ENCODE measurements at regions not wholly inside any gene's neighbourhood (a gene's known extent, or its start where the extent isn't known, plus 50 kb on each side); places are given as distances from the start of the nearest gene placed in this dataset.
"Not testable (repeated sequence)": the region's sequence is repeated elsewhere in the genome, so short reads cannot be mapped to it uniquely, and the experiment has no call there.

DNA sequence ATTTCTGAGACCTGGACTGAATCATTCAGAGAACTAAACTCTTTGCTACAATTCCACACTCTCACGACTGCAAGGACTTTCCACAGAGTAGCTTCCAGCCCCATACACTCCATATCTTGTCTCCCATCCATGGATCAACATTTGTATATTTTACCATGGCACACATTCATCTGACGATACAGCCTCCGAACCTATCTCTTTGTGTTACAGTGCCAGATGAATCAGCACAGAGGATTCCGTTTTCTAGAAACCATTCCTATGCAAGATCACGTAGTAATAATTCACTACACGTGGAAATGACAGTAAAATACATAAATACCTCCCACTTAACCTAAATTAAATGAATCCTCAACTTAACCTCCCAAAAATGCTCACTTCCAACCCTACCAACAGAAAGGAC, 110.0 kb upstream of the PRDX6 start:
- no peak for DNase-seq (ENCODE audit: unreplicated experiment)
- intact Hi-C loops (cut with micrococcal nuclease), result no loop called here
- Mint-ChIP-seq H3K9me3 (ENCODE audit: unreplicated experiment) (no peaks in the 10 kb centered on the region), H3K4me1 (ENCODE audit: insufficient read depth, unreplicated experiment) (no peaks in the 10 kb centered on the region), H3K27ac (ENCODE audit: low read depth, unreplicated experiment) (no peak overlapping the region), H3K4me3 (ENCODE audit: unreplicated experiment) (no peak overlapping the region), H3K36me3 (ENCODE audit: insufficient read depth, unreplicated experiment) (peaks cover 5% of the 10 kb centered on the region), H3K27me3 (ENCODE audit: insufficient read depth, unreplicated experiment) (no peaks in the 10 kb centered on the region)
- POLR2A ChIA-PET, result no interaction called here
- TF ChIP-seq, protein P1, sequence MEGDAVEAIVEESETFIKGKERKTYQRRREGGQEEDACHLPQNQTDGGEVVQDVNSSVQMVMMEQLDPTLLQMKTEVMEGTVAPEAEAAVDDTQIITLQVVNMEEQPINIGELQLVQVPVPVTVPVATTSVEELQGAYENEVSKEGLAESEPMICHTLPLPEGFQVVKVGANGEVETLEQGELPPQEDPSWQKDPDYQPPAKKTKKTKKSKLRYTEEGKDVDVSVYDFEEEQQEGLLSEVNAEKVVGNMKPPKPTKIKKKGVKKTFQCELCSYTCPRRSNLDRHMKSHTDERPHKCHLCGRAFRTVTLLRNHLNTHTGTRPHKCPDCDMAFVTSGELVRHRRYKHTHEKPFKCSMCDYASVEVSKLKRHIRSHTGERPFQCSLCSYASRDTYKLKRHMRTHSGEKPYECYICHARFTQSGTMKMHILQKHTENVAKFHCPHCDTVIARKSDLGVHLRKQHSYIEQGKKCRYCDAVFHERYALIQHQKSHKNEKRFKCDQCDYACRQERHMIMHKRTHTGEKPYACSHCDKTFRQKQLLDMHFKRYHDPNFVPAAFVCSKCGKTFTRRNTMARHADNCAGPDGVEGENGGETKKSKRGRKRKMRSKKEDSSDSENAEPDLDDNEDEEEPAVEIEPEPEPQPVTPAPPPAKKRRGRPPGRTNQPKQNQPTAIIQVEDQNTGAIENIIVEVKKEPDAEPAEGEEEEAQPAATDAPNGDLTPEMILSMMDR (IDR thresholded peaks at IDR 0.05; ENCODE audit: unreplicated experiment), result no peak
- no TSS peak for BruUV-seq (replicated peaks)
- CTCF ChIA-PET, result interaction anchor here (0.6 kb wide), 1 partner anchor 40 kb away, joined by 5 read pairs; no protein-coding TSS in a partner anchor

DNA sequence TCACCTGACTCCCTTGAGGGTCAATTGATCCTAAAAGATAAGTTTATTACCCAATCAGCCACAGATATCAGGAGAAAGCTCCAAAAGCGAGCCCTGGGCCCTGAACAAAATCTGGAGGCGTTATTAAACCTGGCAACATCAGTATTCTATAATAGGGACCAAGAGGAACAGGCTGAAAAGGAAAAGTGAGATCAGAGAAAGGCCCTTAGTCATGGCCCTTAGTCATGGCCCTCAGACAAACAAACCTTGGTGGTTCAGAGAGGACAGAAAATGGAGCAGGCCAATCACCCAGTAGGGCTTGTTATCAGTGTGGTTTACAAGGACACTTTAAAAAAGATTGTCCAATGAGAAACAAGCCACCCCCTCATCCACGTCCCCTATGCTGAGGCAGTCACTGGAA, 106.5 kb upstream of the PRDX6 start:
- H3K27ac Mint-ChIP-seq (ENCODE audit: low read depth, unreplicated experiment); POLR2A ChIA-PET; H3K9me3 Mint-ChIP-seq (ENCODE audit: unreplicated experiment); H3K4me3 Mint-ChIP-seq (ENCODE audit: unreplicated experiment); DNase-seq (ENCODE audit: unreplicated experiment); H3K36me3 Mint-ChIP-seq (ENCODE audit: insufficient read depth, unreplicated experiment); CTCF ChIA-PET; BruUV-seq (replicated peaks); intact Hi-C loops (cut with micrococcal nuclease); H3K27me3 Mint-ChIP-seq (ENCODE audit: insufficient read depth, unreplicated experiment); H3K4me1 Mint-ChIP-seq (ENCODE audit: insufficient read depth, unreplicated experiment): not testable (repeated sequence)

DNA sequence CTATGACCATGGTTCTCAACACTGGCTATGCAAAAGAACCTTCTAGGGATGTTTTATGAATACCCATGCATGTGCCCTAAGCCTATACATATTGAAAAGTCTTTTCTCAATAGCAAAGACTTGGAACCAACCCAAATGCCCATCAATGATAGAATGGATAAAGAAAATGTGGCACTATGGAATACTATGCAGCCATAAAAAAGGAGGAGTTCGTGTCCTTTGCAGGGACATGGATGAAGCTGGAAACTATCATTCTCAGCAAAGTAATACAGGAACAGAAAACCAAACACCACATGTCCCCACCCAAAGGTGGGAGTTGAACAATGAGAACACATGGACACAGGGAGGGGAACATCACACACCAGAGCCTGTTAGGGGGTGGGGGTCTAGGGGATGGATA, 101.1 kb upstream of the PRDX6 start:
- H3K4me1 Mint-ChIP-seq (ENCODE audit: insufficient read depth, unreplicated experiment); intact Hi-C loops (cut with micrococcal nuclease); H3K36me3 Mint-ChIP-seq (ENCODE audit: insufficient read depth, unreplicated experiment); DNase-seq (ENCODE audit: unreplicated experiment); BruUV-seq (replicated peaks); H3K27ac Mint-ChIP-seq (ENCODE audit: low read depth, unreplicated experiment); H3K27me3 Mint-ChIP-seq (ENCODE audit: insufficient read depth, unreplicated experiment); H3K4me3 Mint-ChIP-seq (ENCODE audit: unreplicated experiment): not testable (repeated sequence)
- CTCF ChIA-PET, result interaction anchor here (0.6 to 0.9 kb wide), 3 partner anchors 126 to 634 kb away, joined by 4 read pairs; no protein-coding TSS in a partner anchor
- peaks cover 25% of the 10 kb centered on the region for H3K9me3 Mint-ChIP-seq (ENCODE audit: unreplicated experiment)
- POLR2A ChIA-PET, result interaction anchor here (0.5 to 0.6 kb wide), 2 partner anchors 36 to 95 kb away, joined by 3 read pairs; no protein-coding TSS in a partner anchor

DNA sequence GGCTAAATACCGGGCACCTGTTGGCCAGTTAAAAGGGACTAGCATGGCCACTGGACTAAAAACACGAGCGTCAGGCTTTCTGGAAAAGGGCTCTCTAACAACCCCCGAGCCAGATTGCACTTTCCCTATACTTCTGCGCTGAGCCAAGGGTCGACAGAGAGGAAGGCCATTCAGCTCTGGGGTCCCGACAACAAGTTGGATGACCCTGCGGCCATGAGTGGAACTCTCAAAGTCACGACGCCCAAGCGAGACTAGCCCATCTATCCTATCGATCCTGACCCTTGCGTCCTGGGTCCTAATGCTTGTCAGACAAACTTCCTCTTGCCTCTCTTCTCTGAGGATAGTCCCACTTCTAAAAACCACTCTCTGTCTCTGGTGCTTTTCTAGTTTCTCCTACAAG, 99.9 kb upstream of the PRDX6 start:
- ChIA-PET POLR2A (no interaction called here), CTCF (interaction anchor here (0.6 kb wide), 1 partner anchor 633 kb away, joined by 3 read pairs; no protein-coding TSS in a partner anchor)
- DNase-seq (ENCODE audit: unreplicated experiment), result no peak
- no peaks in the 10 kb centered on the region for H3K4me1 Mint-ChIP-seq (ENCODE audit: insufficient read depth, unreplicated experiment)
- no peaks in the 10 kb centered on the region for H3K27me3 Mint-ChIP-seq (ENCODE audit: insufficient read depth, unreplicated experiment)
- TF ChIP-seq, protein P1 (IDR thresholded peaks at IDR 0.05; ENCODE audit: unreplicated experiment), result no peak
- H3K36me3 Mint-ChIP-seq (ENCODE audit: insufficient read depth, unreplicated experiment), result no peaks in the 10 kb centered on the region
- H3K4me3 Mint-ChIP-seq (ENCODE audit: unreplicated experiment), result no peak overlapping the region
- BruUV-seq (replicated peaks), result no TSS peak
- no peak overlapping the region for H3K27ac Mint-ChIP-seq (ENCODE audit: low read depth, unreplicated experiment)
- peaks cover 25% of the 10 kb centered on the region for H3K9me3 Mint-ChIP-seq (ENCODE audit: unreplicated experiment)
- intact Hi-C loops (cut with micrococcal nuclease), result no loop called here

DNA sequence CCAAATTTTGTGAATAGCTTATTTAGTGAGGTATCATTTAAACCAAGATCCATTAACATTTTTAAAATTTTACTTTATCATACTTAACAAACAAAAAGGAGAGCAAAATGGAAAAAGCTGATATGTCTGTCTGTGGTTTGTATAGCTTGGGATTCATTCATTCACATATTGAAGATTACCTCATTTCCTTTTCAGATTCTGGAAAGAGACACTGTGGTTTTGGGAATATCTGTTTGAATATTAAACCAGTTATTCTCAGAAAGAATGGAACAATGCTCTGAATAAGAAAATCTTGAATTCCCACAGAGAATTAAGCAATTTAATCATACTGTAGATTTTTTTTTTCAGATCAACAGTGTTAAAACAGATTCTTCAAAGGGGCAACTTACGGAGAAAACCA, 93.8 kb upstream of the PRDX6 start:
- H3K27ac Mint-ChIP-seq (ENCODE audit: low read depth, unreplicated experiment), result no peak overlapping the region
- peaks cover 6% of the 10 kb centered on the region for H3K36me3 Mint-ChIP-seq (ENCODE audit: insufficient read depth, unreplicated experiment)
- no peak overlapping the region for H3K4me3 Mint-ChIP-seq (ENCODE audit: unreplicated experiment)
- H3K9me3 Mint-ChIP-seq (ENCODE audit: unreplicated experiment), result no peaks in the 10 kb centered on the region
- ChIA-PET POLR2A (interaction anchor here (0.6 kb wide), 2 partner anchors 472 to 560 kb away, joined by 3 read pairs; no protein-coding TSS in a partner anchor), CTCF (interaction anchor here (0.5 to 1.2 kb wide), 3 partner anchors 86 to 755 kb away, joined by 3 to 4 read pairs (median 3); no protein-coding TSS in a partner anchor)
- no peaks in the 10 kb centered on the region for H3K4me1 Mint-ChIP-seq (ENCODE audit: insufficient read depth, unreplicated experiment)
- DNase-seq (ENCODE audit: unreplicated experiment), result no peak
- H3K27me3 Mint-ChIP-seq (ENCODE audit: insufficient read depth, unreplicated experiment), result no peaks in the 10 kb centered on the region
- no TSS peak for BruUV-seq (replicated peaks)
- intact Hi-C loops (cut with micrococcal nuclease), result no loop called here
- TF ChIP-seq, protein P1 (IDR thresholded peaks at IDR 0.05; ENCODE audit: unreplicated experiment), result no peak

All from MCF 10A (cell line).